ENCODE measurements at regions not wholly inside any gene's neighbourhood (a gene's known extent, or its start where the extent isn't known, plus 50 kb on each side); places are given as distances from the start of the nearest gene placed in this dataset.

DNA sequence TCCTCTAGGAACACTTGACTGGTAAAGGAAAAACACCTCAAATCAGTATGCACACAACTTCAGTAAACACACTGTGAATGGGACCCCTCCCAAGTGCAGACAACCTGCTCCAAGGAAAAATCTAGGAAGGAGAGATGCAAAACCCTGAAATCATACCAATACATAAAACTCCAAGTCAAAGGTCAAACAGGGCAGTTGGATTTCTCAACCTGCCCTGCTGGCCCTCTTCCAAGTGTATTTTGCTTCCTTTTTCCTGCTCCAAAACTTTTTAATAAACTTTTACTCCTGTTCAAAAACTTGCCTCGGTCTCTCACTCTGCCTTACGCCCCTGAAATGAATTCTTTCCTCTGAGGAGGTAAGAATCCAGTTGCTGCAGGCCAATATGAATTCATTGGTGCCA is 665.1 kb downstream of the SORCS1 start:
- TF ChIP-seq, protein P1, sequence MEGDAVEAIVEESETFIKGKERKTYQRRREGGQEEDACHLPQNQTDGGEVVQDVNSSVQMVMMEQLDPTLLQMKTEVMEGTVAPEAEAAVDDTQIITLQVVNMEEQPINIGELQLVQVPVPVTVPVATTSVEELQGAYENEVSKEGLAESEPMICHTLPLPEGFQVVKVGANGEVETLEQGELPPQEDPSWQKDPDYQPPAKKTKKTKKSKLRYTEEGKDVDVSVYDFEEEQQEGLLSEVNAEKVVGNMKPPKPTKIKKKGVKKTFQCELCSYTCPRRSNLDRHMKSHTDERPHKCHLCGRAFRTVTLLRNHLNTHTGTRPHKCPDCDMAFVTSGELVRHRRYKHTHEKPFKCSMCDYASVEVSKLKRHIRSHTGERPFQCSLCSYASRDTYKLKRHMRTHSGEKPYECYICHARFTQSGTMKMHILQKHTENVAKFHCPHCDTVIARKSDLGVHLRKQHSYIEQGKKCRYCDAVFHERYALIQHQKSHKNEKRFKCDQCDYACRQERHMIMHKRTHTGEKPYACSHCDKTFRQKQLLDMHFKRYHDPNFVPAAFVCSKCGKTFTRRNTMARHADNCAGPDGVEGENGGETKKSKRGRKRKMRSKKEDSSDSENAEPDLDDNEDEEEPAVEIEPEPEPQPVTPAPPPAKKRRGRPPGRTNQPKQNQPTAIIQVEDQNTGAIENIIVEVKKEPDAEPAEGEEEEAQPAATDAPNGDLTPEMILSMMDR (IDR thresholded peaks at IDR 0.05; ENCODE audit: low read depth, low read length, poor library complexity, severe bottlenecking): no peak
- no peak for TF ChIP-seq EZH2phosphoT487 (IDR thresholded peaks at IDR 0.05; ENCODE audit: borderline replicate concordance, low read length)
